A673 (cell line): ENCODE measurements at regions not wholly inside any gene's neighbourhood (a gene's known extent, or its start where the extent isn't known, plus 50 kb on each side); places are given as distances from the start of the nearest gene placed in this dataset.

Source experiments
- BruUV-seq: library from RNA; stranded (reverse); fragments of 400-500 nt; replicated peaks from 2 replicates; lab custom pipeline; 2021; lab: Mats Ljungman, UMichigan
- CTCF ChIA-PET: fragments of 300-600 bp; sonication (Branson Sonifier 250); formaldehyde crosslinking; loops from one replicate; lab custom pipeline; 2022; ENCODE audit warnings: antibody characterized with exemption; lab: Charles Lee
- POLR2A ChIA-PET: fragments of 300-600 bp; sonication (Branson Sonifier 250); formaldehyde crosslinking; loops from one replicate; lab custom pipeline; 2022; ENCODE audit warnings: antibody characterized with exemption; ENCODE audit not compliant: low non-redundant PET; lab: Charles Lee
- DNase-seq: peaks from one replicate; pipeline ENCODE4 v3.0.0-alpha.2; 2015; ENCODE audit warnings: low spot score
- H3K27ac ChIP-seq: fragments of 200-600 bp; sonication (generic); 2 replicates; pipeline ENCODE4 v1.5.1; 2016; ENCODE audit warnings: mixed run types, low read depth, mild to moderate bottlenecking, mixed read lengths, antibody characterized with exemption, low read length; ENCODE audit not compliant: poor library complexity, severe bottlenecking
- H3K27me3 ChIP-seq: fragments of 200-600 bp; sonication (generic); replicated peaks from 2 replicates; pipeline ENCODE4 v1.6.1; 2017; ENCODE audit warnings: mixed run types, low read depth, mild to moderate bottlenecking, mixed read lengths, antibody characterized with exemption, low read length; ENCODE audit not compliant: insufficient read depth, poor library complexity
- H3K36me3 ChIP-seq: fragments of 200-600 bp; sonication (generic); 2 replicates; pipeline ENCODE4 v1.6.1; 2016; ENCODE audit warnings: mixed run types, mild to moderate bottlenecking, mixed read lengths, antibody characterized with exemption, low read length; ENCODE audit not compliant: insufficient read depth, poor library complexity, severe bottlenecking
- H3K4me1 ChIP-seq: fragments of 200-600 bp; sonication (generic); 2 replicates; pipeline ENCODE4 v1.6.1; 2017; ENCODE audit warnings: mixed run types, mild to moderate bottlenecking, mixed read lengths, antibody characterized with exemption, low read length; ENCODE audit not compliant: insufficient read depth, poor library complexity, severe bottlenecking
- H3K4me3 ChIP-seq: fragments of 200-600 bp; sonication (generic); 2 replicates; pipeline ENCODE4 v1.5.1; 2016; ENCODE audit warnings: low read depth, mixed run types, mild to moderate bottlenecking, mixed read lengths, low read length; ENCODE audit not compliant: poor library complexity, severe bottlenecking
- H3K9me3 ChIP-seq: fragments of 200-600 bp; sonication (generic); 2 replicates; pipeline ENCODE4 v1.6.1; 2016; ENCODE audit warnings: mixed run types, low read depth, mild to moderate bottlenecking, mixed read lengths, antibody characterized with exemption, low read length; ENCODE audit not compliant: poor library complexity, severe bottlenecking
- EZH2 ChIP-seq: fragments of 200-600 bp; sonication (generic); IDR thresholded peaks from 2 replicates; pipeline ENCODE4 v1.6.1; 2017; ENCODE audit warnings: borderline replicate concordance, low read depth, mild to moderate bottlenecking, mixed read lengths, antibody characterized with exemption, low read length; ENCODE audit not compliant: poor library complexity, severe bottlenecking
- intact Hi-C: fragments of 100-400 bp; cut with micrococcal nuclease; formaldehyde crosslinking; loops from one replicate; pipeline ENCODE4 v1.10.0; 2022; ENCODE audit not compliant: unreplicated experiment
- TF ChIP-seq, protein P1 (sequence below): fragments of 300-800, 200-600 bp; sonication (generic); conservative IDR thresholded peaks from 2 replicates; pipeline ENCODE4 v1.5.1; 2017; ENCODE audit warnings: low read depth, mild to moderate bottlenecking, antibody characterized with exemption, low read length, moderate library complexity, mixed read lengths

DNA sequence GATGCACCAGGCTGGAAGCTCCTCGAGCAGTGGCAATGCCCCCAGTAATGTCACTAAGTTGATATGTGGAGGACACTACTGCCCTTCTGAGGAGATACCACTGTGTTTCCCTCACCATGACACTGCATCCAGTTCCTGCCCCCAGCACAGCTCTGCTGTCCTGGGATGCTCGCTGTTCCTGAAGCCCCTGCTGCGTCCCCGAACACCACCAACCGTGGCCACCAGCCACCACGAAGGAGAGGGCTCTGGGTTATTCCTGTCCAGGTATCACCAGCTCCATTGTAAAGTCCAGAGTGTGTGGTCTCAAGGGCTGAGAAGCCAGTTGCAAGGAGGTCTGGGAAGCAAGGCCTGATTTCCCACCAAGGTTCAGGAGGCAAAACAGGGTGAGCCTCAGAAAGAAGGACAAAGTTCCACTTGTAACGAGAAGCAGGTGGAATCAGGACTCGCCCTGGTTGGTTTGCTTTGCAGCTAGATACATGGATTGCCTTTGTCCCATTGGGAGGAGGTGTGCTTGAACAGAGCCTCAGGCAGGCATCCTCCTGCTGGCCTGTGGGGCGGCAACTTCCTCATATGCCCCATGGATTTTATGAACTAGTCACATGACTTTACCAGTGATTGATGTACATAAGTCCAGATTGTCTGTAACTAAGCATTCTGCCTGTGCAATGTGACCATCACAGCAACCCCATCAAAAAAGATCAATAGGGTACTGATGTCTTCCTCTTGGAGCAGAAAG lies 427.0 kb upstream of the VSTM2A start:
- no peaks in the 10 kb centered on the region for H3K27me3 ChIP-seq
- POLR2A ChIA-PET = no interaction called here
- CTCF ChIA-PET = no interaction called here

GRCh38 chr7:54116956-54117355 lies 425.2 kb upstream of the VSTM2A start:
- intact Hi-C loops = no loop called here
- Histone ChIP-seq H3K9me3 (peaks cover 23% of the 10 kb centered on the region), H3K27me3 (no peaks in the 10 kb centered on the region), H3K4me3 (no peak overlapping the region), H3K27ac (no peak overlapping the region), H3K4me1 (no peaks in the 10 kb centered on the region), H3K36me3 (no peaks in the 10 kb centered on the region)
- no TSS peak for BruUV-seq
- no peak for DNase-seq
- no peak for TF ChIP-seq EZH2
- TF ChIP-seq, protein P1, sequence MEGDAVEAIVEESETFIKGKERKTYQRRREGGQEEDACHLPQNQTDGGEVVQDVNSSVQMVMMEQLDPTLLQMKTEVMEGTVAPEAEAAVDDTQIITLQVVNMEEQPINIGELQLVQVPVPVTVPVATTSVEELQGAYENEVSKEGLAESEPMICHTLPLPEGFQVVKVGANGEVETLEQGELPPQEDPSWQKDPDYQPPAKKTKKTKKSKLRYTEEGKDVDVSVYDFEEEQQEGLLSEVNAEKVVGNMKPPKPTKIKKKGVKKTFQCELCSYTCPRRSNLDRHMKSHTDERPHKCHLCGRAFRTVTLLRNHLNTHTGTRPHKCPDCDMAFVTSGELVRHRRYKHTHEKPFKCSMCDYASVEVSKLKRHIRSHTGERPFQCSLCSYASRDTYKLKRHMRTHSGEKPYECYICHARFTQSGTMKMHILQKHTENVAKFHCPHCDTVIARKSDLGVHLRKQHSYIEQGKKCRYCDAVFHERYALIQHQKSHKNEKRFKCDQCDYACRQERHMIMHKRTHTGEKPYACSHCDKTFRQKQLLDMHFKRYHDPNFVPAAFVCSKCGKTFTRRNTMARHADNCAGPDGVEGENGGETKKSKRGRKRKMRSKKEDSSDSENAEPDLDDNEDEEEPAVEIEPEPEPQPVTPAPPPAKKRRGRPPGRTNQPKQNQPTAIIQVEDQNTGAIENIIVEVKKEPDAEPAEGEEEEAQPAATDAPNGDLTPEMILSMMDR = no peak
- ChIA-PET POLR2A (no interaction called here), CTCF (no interaction called here)

More for the DNA sequence above, 427.0 kb upstream of the VSTM2A start:
- no TSS peak for BruUV-seq
- no peak overlapping the region for H3K4me3 ChIP-seq
- H3K4me1 ChIP-seq = no peaks in the 10 kb centered on the region
- TF ChIP-seq, protein P1 = no peak
- no peak for TF ChIP-seq EZH2
- no peaks in the 10 kb centered on the region for H3K36me3 ChIP-seq
- intact Hi-C loops = no loop called here
- peaks cover 32% of the 10 kb centered on the region for H3K9me3 ChIP-seq
- no peak for DNase-seq
- H3K27ac ChIP-seq = no peak overlapping the region

DNA sequence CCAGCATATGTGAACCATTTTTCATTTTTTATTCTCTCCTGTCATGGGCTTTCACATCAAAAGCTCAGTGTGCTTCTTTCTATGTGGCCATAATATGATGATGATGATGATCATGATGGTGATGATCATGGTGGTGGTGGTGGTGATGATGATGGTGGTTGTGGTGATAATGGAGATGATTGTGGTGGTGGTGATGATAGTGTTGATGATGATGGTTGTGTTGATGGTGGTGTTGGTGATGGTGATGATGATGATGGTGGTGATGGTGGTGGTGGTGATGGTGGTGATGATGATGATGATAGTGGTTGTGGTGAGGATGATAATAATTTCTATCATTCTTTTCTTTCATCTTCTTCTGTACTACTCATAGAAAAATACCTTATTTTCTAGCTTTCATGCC lies 413.1 kb upstream of the VSTM2A start:
- ChIA-PET CTCF (no interaction called here), POLR2A (no interaction called here)
- H3K4me3 ChIP-seq = no peak overlapping the region
- H3K27ac ChIP-seq = no peak overlapping the region
- no TSS peak for BruUV-seq
- peaks cover 31% of the 10 kb centered on the region for H3K9me3 ChIP-seq
- no peak for TF ChIP-seq EZH2
- no peaks in the 10 kb centered on the region for H3K27me3 ChIP-seq
- H3K4me1 ChIP-seq = no peaks in the 10 kb centered on the region
- H3K36me3 ChIP-seq = no peaks in the 10 kb centered on the region
- intact Hi-C loops = no loop called here
- no peak for DNase-seq

GRCh38 chr7:54141576-54141975 lies 400.6 kb upstream of the VSTM2A start:
- no TSS peak for BruUV-seq
- no peaks in the 10 kb centered on the region for H3K27me3 ChIP-seq
- CTCF ChIA-PET = no interaction called here
- intact Hi-C loops = no loop called here
- H3K36me3 ChIP-seq = no peaks in the 10 kb centered on the region
- no peak for DNase-seq
- H3K9me3 ChIP-seq = peaks cover 32% of the 10 kb centered on the region
- H3K27ac ChIP-seq = no peak overlapping the region
- POLR2A ChIA-PET = no interaction called here
- no peaks in the 10 kb centered on the region for H3K4me1 ChIP-seq
- H3K4me3 ChIP-seq = no peak overlapping the region
- no peak for TF ChIP-seq EZH2
- TF ChIP-seq, protein P1 = no peak
